ENCODE measurements at regions not wholly inside any gene's neighbourhood (a gene's known extent, or its start where the extent isn't known, plus 50 kb on each side); places are given as distances from the start of the nearest gene placed in this dataset.
"Not testable (repeated sequence)": the region's sequence is repeated elsewhere in the genome, so short reads cannot be mapped to it uniquely, and the experiment has no call there.

DNA sequence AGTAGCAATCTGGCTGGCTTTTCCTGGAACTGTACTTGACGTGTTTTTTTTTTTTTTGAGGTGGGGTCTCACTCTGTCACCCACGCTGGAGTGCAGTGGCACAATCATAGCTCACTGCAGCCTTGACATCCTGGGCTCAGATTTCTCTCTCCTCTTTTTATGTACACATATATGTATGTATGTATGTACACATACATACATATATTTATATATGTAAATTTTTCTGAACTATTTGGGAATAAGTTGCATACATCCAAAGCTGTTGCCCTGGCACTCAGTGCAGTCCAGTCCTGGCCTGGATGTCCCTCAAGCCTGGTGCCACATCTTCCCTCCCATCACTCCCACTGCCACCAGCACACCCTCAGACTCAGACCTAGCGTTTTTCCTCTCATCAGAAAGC, 89.0 kb upstream of the SHISA3 start:
- TF ChIP-seq ZNF274 (IDR thresholded peaks at IDR 0.05; ENCODE audit: low read depth, low read length) (no peak), SUZ12 (IDR thresholded peaks at IDR 0.05; ENCODE audit: extremely low read depth, insufficient read depth, insufficient read length) (no peak), YY1 (IDR thresholded peaks at IDR 0.05; ENCODE audit: insufficient read depth, insufficient read length) (no peak)
- no peaks in the 10 kb centered on the region for H3K36me3 ChIP-seq (ENCODE audit: insufficient read depth, insufficient read length, low read length)
- DNase-seq (ENCODE audit: low read depth, low spot score), result no peak
- H3K9ac ChIP-seq (ENCODE audit: insufficient read length, low read depth), result no peak overlapping the region
- H3K4me1 ChIP-seq (ENCODE audit: insufficient read depth, insufficient read length), result peaks cover 4% of the 10 kb centered on the region
- H3K4me3 ChIP-seq (ENCODE audit: insufficient read length, low read depth), result no peak overlapping the region
- 0 out of 2 replicates have a peak, but pooled peaks cover 3% of the 10 kb centered on the region for H3K9me3 ChIP-seq (ENCODE audit: insufficient read depth, low read length)
- H3K27me3 ChIP-seq (ENCODE audit: insufficient read depth, insufficient read length), result no peaks in the 10 kb centered on the region

DNA sequence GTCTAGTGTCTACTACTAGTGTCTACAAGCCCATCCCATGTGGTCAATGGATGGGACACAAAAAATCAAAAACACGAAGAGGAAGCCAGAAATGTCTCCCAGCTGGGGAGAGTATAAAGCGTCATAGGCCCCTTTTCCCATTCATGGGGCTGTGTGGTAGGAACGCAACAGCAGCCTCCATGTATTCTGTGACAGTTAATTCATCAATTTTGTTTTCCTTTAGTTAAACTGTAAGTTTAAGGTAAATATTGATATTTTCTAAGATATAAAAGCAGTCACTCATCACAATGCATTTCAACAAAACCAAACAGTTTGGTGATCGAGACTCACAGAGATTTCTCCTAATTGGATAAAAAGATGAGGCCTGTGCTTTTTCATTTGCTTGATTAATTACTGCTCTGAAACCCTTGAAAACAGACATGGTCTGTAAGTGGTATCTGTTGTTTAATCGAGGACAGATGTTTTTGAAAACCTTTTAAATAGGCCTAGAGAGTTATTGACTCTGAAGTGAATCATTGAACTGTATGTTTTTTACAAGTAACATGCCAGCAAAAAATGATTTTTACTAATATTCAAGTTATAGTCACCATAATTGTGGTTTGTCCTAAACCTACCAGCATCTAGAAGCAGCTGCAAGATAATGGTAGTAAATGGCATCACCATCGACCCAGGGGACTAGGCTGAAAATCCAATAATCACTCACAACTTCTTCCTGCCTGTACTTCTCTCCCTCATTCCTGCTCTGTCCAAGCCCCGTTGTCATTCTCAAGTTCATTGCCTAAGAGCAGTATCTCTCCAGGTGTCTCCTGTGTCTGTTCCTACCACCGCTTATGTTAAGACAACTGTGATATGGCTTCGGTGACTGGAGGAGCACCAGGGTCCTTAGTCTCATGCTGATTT, 87.7 kb upstream of the SHISA3 start:
- Histone ChIP-seq H3K9ac (ENCODE audit: insufficient read length, low read depth) (no peak overlapping the region), H3K36me3 (ENCODE audit: insufficient read depth, insufficient read length, low read length) (no peaks in the 10 kb centered on the region), H3K4me3 (ENCODE audit: insufficient read length, low read depth) (no peak overlapping the region), H3K9me3 (ENCODE audit: insufficient read depth, low read length) (peaks cover 16% of the 10 kb centered on the region; the same call in 1 of the 2 replicates), H3K4me1 (ENCODE audit: insufficient read depth, insufficient read length) (peaks cover 4% of the 10 kb centered on the region), H3K27me3 (ENCODE audit: insufficient read depth, insufficient read length) (no peaks in the 10 kb centered on the region)
- DNase-seq (ENCODE audit: low read depth, low spot score), result no peak
- TF ChIP-seq YY1 (IDR thresholded peaks at IDR 0.05; ENCODE audit: insufficient read depth, insufficient read length) (no peak), SUZ12 (IDR thresholded peaks at IDR 0.05; ENCODE audit: extremely low read depth, insufficient read depth, insufficient read length) (no peak), ZNF274 (IDR thresholded peaks at IDR 0.05; ENCODE audit: low read depth, low read length) (no peak)

DNA sequence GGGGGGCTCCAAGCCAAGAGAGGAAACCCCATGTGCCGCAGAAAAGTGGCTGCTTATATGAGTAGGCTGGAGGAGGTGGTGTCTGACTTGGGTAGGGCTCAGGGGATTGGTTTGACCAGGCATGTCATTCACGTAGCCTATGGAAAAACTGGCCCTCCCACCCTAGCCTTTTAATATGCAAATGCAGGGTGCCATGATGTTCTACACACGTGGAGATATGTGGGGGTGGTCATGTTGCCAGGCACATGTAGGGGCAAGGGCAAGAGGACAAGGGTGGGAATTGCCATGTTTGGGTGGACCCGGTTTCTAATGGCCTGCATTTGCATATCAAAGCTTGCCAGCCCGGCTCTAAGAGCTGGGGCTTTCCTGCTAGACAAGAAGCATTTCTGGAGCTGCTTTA, 86.9 kb upstream of the SHISA3 start:
- Histone ChIP-seq H3K36me3 (ENCODE audit: insufficient read depth, insufficient read length, low read length) (no peaks in the 10 kb centered on the region), H3K4me3 (ENCODE audit: insufficient read length, low read depth) (no peak overlapping the region), H3K4me1 (ENCODE audit: insufficient read depth, insufficient read length) (peaks cover 4% of the 10 kb centered on the region), H3K9ac (ENCODE audit: insufficient read length, low read depth) (no peak overlapping the region), H3K27me3 (ENCODE audit: insufficient read depth, insufficient read length) (no peaks in the 10 kb centered on the region), H3K9me3 (ENCODE audit: insufficient read depth, low read length) (peaks cover 20% of the 10 kb centered on the region; the same call in 1 of the 2 replicates)
- TF ChIP-seq YY1 (IDR thresholded peaks at IDR 0.05; ENCODE audit: insufficient read depth, insufficient read length) (no peak), ZNF274 (IDR thresholded peaks at IDR 0.05; ENCODE audit: low read depth, low read length) (no peak), SUZ12 (IDR thresholded peaks at IDR 0.05; ENCODE audit: extremely low read depth, insufficient read depth, insufficient read length) (no peak)
- no peak for DNase-seq (ENCODE audit: low read depth, low spot score)

DNA sequence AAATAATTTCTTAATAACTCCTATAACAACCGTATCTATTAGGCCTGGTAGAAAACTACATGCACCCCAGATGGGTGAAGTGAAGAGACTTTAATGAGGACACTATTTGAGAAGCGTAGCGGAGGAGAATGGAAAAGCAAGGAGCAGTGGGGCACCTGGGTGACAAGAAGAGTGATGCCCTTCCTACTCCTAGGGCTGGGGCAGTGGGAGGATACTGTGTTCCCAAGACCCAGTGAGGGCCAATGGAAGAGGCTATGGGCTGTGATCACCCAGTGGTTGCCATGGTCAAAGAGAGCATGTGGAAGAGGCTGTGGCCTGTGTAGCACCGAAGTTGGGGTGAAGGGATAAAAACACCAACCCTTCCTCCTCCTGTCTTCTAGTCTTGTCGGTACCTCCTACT, 86.5 kb upstream of the SHISA3 start:
- Histone ChIP-seq H3K4me1 (ENCODE audit: insufficient read depth, insufficient read length) (peaks cover 4% of the 10 kb centered on the region), H3K9me3 (ENCODE audit: insufficient read depth, low read length) (peaks cover 20% of the 10 kb centered on the region; the same call in 1 of the 2 replicates), H3K27me3 (ENCODE audit: insufficient read depth, insufficient read length) (no peaks in the 10 kb centered on the region), H3K4me3 (ENCODE audit: insufficient read length, low read depth) (peak overlapping the region; percentile 4), H3K36me3 (ENCODE audit: insufficient read depth, insufficient read length, low read length) (no peaks in the 10 kb centered on the region), H3K9ac (ENCODE audit: insufficient read length, low read depth) (no peak overlapping the region)
- no peak for DNase-seq (ENCODE audit: low read depth, low spot score)
- TF ChIP-seq SUZ12 (IDR thresholded peaks at IDR 0.05; ENCODE audit: extremely low read depth, insufficient read depth, insufficient read length), result no peak
- TF ChIP-seq ZNF274 (IDR thresholded peaks at IDR 0.05; ENCODE audit: low read depth, low read length), result no peak
- no peak for TF ChIP-seq YY1 (IDR thresholded peaks at IDR 0.05; ENCODE audit: insufficient read depth, insufficient read length)

- no peak for TF ChIP-seq YY1 (IDR thresholded peaks at IDR 0.05; ENCODE audit: insufficient read depth, insufficient read length)
- no peak for TF ChIP-seq ZNF274 (IDR thresholded peaks at IDR 0.05; ENCODE audit: low read depth, low read length)
- TF ChIP-seq SUZ12 (IDR thresholded peaks at IDR 0.05; ENCODE audit: extremely low read depth, insufficient read depth, insufficient read length), result no peak
- DNase-seq (ENCODE audit: low read depth, low spot score), result no peak
These were observed 85.7 kb upstream of the SHISA3 start for GRCh38 chr4:42311591-42311990.

GRCh38 chr4:42313420-42313819, 83.9 kb upstream of the SHISA3 start:
- H3K27me3 ChIP-seq (ENCODE audit: insufficient read depth, insufficient read length); H3K9ac ChIP-seq (ENCODE audit: insufficient read length, low read depth); H3K36me3 ChIP-seq (ENCODE audit: insufficient read depth, insufficient read length, low read length); H3K4me3 ChIP-seq (ENCODE audit: insufficient read length, low read depth); DNase-seq (ENCODE audit: low read depth, low spot score); H3K4me1 ChIP-seq (ENCODE audit: insufficient read depth, insufficient read length): not testable (repeated sequence)
- H3K9me3 ChIP-seq (ENCODE audit: insufficient read depth, low read length), result peaks cover 20% of the 10 kb centered on the region; the same call in 1 of the 2 replicates

More at GRCh38 chr4:42311591-42311990, 85.7 kb upstream of the SHISA3 start:
- no peaks in the 10 kb centered on the region for H3K27me3 ChIP-seq (ENCODE audit: insufficient read depth, insufficient read length)
- peaks cover 20% of the 10 kb centered on the region; the same call in 1 of the 2 replicates for H3K9me3 ChIP-seq (ENCODE audit: insufficient read depth, low read length)
- H3K36me3 ChIP-seq (ENCODE audit: insufficient read depth, insufficient read length, low read length), result no peaks in the 10 kb centered on the region
- H3K4me1 ChIP-seq (ENCODE audit: insufficient read depth, insufficient read length), result peaks cover 4% of the 10 kb centered on the region
- H3K4me3 ChIP-seq (ENCODE audit: insufficient read length, low read depth), result no peak overlapping the region
- H3K9ac ChIP-seq (ENCODE audit: insufficient read length, low read depth), result no peak overlapping the region

DNA sequence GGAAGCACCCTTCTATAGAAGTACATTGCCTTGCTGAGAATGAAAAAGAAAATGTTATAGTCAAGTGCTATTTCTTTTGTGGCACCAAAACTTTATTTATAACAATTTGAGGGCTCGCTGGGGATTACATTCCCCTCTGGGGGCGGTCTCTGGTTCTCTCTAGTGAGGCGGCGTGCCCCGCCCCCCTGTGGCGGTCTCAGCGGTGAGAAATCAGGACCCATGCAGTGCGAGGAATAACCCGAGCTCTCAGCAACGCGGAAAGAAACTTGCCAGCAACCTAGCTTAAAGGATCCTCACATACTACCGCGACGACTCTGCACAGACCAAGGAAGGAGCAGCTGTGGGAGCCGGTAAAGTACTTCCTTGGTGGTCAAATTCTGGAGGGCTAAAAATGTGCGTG, 83.4 kb upstream of the SHISA3 start:
- no peak for DNase-seq (ENCODE audit: low read depth, low spot score)

More for the DNA sequence above, 83.4 kb upstream of the SHISA3 start:
- Histone ChIP-seq H3K4me3 (ENCODE audit: insufficient read length, low read depth) (no peak overlapping the region), H3K9ac (ENCODE audit: insufficient read length, low read depth) (no peak overlapping the region), H3K9me3 (ENCODE audit: insufficient read depth, low read length) (peaks cover 20% of the 10 kb centered on the region; the same call in 1 of the 2 replicates), H3K4me1 (ENCODE audit: insufficient read depth, insufficient read length) (peaks cover 4% of the 10 kb centered on the region), H3K27me3 (ENCODE audit: insufficient read depth, insufficient read length) (no peaks in the 10 kb centered on the region), H3K36me3 (ENCODE audit: insufficient read depth, insufficient read length, low read length) (no peaks in the 10 kb centered on the region)
- TF ChIP-seq YY1 (IDR thresholded peaks at IDR 0.05; ENCODE audit: insufficient read depth, insufficient read length) (no peak), SUZ12 (IDR thresholded peaks at IDR 0.05; ENCODE audit: extremely low read depth, insufficient read depth, insufficient read length) (no peak), ZNF274 (IDR thresholded peaks at IDR 0.05; ENCODE audit: low read depth, low read length) (no peak)

Data from NT2/D1 (cell line).